ENCODE measurements at regions not wholly inside any gene's neighbourhood (a gene's known extent, or its start where the extent isn't known, plus 50 kb on each side); places are given as distances from the start of the nearest gene placed in this dataset.

- TF ChIP-seq CTCF (IDR thresholded peaks at IDR 0.05): no peak
- TF ChIP-seq POLR2A (IDR thresholded peaks at IDR 0.05): no peak
These were observed 170.7 kb downstream of the CYRIA start for GRCh38 chr2:16494836-16495508.

Data from thyroid gland (tissue), 4 donors.